ENCODE measurements at regions not wholly inside any gene's neighbourhood (a gene's known extent, or its start where the extent isn't known, plus 50 kb on each side); places are given as distances from the start of the nearest gene placed in this dataset.

DNA sequence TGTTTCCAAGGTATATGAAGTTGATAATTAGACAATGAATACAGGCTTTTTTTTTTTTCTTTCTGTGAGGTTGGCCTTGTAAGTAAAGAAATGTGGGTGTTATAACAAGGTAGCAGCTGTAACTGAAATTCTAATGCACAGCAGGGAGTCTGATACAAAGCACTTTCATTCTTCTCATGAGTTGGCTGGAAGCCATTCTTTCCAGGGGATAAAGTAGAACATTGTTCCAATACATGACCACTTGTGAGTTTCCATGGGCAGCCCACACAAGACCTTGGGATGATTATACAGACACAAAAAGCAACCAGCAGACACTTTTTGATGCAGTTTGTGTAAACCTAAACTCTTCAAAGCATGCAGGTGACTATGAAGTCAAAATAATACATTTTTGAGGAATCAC is 1785.9 kb upstream of the WWC1 start:
- intact Hi-C loops (cut with micrococcal nuclease) = no loop called here

DNA sequence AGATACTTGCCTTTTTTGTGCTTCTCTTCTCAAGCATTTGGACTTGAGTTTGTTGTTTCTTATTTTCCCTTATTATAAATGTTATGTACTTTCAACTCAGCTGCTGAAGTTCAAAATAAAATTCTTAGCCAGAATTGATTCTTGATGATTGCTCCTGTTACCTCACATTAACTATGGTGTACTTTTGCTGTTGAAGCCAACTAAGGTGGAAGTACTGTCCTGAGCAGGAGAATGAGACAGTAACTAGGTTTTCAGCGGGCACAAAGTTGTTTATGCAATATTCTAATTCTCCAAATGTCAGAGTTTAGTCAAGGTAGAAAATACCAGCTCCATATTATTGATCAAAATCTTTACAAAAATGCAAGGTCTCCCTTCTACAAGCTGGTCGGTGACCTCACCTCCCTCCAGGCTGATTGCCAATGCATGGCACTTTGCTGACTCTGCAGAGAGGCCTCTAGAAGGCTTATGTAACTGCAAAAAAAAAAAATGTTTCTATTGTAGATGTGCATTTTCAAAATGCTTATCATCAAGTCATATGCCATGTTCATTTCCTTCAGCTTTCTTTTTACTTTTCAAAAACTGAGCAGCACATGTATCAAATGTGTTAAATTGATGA is 1783.5 kb upstream of the WWC1 start:
- intact Hi-C loops (cut with micrococcal nuclease) = no loop called here

DNA sequence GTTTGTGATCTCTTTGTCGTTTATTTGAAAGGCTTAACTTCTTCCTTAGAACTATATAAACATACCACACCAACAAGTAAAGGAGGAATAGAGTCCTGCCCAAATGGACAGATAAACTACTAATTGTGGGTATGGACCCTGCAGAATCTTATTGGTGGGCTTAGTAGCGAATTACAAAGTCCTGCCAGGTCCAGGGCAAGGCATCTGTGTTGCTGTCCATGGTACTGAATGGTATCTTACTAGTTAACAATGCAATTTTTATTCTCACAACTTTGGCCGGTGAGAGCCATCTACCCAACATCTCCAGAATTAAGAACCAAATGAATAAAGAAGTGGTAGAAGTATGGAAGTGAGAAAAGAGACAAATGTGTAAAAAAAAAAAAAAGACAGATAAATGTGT is 1782.4 kb upstream of the WWC1 start:
- intact Hi-C loops (cut with micrococcal nuclease) = no loop called here

DNA sequence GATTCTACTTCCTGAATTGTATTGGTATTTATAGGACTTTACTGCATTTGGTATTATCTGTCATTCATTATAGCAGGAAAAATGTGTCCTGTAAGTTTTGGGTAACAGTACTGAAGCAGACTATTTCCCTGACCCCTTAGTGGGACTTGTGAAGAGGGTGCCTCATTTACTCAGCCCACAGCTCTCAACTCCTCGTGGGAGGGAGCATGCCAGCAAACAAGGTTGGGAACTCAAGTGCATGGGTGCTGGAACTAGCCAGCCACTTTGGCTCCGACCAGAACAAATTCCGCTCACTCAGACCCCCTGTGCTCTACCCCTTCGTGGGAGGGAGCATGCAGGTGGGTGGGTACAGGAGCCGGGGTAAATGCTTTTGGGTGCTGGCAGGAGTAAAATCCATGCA is 1773.5 kb upstream of the WWC1 start:
- intact Hi-C loops (cut with micrococcal nuclease) = no loop called here

DNA sequence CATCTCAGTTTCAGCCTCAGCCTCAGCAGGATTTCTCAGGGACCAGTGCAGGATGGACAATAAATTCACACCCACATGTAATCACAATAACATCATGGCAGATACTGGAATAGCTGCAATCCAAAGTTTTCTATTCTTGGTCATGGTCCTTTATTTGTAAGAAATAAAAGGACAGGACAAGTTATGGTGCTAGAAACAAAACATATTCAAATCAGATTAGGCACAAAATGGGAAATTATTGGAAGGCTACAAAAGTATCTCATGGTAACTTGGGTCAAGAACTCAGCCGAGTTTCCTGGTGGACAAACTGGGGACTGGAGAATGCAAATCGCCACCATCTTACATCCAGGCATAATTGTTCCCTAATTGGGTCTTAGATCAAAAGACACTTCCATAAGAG is 1768.2 kb upstream of the WWC1 start:
- intact Hi-C loops (cut with micrococcal nuclease) = no loop called here

DNA sequence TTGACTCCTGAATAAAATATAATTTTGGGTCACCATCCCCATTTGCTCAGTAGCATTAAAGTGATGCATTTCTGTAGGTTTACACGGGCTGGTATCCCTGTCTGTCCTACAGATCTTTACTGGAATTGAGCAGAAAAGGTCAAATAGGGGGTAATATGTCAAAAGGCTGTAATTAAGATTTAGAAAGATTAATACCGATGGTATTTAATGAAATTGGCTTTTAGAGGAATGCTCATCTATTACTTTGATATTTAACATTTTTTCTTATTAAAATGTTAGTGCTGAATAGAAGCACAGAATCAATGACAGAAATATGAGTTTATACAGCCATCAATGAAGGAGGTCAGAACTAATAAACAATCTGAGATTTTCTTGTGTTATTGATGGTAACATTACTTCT is 1762.2 kb upstream of the WWC1 start:
- intact Hi-C loops (cut with micrococcal nuclease) = no loop called here

DNA sequence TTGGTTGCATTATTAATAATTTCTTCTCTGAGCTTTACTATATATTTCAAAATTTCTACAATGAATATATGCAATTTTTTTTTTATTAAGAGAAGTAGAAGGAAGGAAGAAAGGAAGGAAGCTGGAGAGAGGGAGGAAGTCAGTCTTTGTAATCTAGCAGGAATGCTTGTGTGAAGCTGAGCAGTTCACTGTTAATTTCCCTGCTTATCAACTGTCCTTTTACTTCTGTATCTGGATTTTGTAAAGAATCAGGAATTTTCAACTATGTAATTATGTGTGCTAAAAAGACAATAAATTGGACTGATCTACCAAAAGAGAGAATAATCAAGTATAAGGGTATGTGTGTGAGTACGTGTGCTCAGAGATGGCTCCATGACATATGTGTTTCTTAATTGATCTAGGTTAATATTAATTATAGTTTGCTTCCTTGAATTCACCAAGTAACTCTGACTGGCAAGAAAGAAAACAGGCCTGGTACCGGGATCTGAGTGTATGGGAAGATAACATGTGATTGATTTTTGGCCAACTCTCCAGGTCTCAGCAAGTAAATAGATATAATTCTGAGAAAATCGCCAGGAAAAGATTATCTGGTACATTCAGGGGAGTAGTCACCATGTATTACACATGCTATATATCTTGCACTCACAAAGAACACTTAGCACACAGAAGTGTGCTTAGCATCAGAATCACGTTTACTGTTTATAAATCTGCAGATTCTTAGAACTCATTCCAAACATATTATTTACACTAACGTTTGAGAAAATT is 1758.8 kb upstream of the WWC1 start:
- intact Hi-C loops (cut with micrococcal nuclease) = no loop called here

DNA sequence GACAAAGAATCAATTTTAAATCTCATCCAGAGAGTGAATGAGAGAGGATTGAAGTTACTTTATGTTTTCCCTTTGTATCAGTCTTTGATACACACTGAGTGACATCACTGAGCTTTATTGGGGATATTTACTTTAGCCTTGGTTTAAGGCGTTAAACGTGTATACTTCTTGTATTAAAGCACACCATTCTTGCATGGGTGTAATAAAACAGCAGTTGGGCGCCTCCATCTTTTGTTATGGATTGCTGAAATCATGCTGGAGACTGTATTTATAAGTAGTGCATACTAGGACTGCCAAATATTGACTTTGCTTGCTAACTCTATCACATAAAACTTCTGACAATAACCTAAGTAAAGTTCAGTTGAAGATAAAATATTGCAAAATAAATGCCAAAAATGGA is 1755.8 kb upstream of the WWC1 start:
- intact Hi-C loops (cut with micrococcal nuclease) = no loop called here

DNA sequence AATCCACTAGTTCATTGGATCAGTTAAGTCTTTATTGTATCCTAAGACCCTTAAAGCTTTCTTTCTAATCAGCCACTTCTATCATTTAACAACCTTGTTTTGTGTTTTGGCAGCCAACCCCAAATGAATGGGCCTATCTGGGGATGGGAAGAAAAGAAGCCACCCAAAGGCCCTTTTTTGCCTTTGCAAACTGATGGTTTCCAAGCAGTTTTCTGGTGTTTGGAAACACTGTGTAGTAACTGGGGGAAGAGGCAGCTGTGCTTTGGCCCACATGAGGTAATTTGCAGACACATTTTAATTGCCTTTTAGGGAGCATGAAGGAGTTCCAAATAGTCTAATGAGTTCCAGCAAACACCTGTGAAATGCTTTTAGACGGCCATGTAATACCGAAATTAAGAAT is 1751.3 kb upstream of the WWC1 start:
- intact Hi-C loops (cut with micrococcal nuclease) = no loop called here

DNA sequence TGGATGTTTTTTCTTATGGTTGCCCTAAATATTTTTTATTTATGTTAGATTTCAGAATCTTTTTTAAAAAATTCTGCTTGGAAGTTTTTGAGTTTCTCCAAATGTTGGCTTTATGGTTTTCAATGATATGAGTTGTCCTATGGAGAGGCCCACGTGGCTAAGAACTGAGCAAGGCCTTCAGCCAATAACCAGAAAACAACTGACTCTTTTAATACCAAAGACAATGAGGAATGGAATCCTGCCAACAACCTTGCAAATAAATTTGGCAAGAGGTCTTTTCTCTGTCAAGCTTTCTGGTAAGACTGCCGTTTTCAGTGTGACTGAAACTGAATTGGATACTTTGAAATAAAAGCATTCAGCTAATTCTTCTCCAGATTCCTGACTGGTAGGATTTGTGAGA is 1740.1 kb upstream of the WWC1 start:
- intact Hi-C loops (cut with micrococcal nuclease) = no loop called here

DNA sequence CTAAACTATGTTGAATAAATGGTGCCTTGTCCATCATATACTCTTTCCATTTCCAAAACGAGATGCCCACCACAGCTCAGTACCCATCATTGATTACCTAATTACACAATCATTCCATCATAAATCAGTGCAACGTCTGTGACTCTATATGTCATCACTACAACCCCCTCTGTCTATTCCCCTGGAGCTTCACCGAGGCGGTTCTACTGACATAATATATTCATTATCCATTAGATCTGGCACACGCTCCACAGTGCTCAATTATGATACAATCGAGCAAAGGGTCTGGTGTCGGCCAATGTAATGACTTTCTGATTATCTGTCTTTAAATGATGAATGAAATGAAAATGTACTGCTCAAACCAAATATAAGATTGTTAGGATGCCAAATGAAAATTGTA is 1737.7 kb upstream of the WWC1 start:
- intact Hi-C loops (cut with micrococcal nuclease) = no loop called here

DNA sequence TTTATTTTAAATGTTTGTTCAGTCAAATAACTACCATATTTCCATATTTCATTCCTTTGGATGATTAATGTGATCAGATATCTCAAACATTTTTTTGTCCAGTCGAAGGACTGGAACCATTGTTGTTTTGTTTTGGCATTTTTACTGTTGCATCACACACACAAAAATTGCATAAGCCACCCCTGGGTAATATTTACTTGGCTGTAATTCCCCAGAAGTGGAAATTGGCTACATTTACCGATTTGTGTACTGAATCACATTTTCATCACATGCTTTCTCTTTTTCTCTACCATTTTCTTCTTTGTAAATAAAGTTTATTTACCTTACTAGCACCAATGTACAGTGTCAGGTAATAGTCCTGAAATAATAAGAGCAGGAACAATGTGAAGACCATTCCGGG is 1729.7 kb upstream of the WWC1 start:
- intact Hi-C loops (cut with micrococcal nuclease) = no loop called here

DNA sequence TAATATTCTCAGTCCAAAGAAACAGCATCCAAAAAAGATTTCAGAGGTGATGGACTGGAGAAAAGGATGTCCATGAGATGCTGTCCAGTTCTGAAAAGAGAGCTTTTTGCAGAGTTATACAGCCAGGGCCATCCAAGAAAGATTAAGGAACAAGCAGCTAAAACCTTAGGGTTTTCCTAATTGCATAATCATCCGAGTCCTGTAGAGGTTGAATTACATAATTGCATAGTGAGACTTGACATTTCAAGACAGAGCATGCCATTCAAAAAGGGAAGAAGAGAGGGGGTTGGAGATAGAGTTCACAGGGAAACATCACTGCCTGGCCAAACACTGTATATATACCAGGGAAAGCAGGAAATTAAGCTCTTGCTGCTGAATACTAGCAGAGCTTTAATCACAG is 1729.2 kb upstream of the WWC1 start:
- intact Hi-C loops (cut with micrococcal nuclease) = no loop called here

DNA sequence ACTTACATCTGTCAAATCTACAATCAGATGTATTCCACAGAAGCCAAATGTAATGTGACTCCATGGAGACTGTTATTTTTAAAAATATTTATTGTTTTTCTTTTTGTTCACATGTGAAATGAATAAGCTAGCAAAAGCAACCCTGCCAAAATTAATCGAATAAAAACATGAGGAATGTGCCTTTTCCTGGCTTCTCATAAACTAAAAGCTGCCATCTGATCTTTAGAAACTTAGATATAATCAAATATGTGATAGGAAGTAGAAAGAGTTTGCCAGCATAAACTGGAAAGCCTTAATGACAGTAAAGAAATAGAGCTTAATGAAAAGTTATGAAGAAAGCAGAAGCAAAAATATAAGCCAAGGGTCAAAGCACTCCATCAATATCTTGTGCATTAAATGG is 1724.7 kb upstream of the WWC1 start:
- intact Hi-C loops (cut with micrococcal nuclease) = no loop called here

DNA sequence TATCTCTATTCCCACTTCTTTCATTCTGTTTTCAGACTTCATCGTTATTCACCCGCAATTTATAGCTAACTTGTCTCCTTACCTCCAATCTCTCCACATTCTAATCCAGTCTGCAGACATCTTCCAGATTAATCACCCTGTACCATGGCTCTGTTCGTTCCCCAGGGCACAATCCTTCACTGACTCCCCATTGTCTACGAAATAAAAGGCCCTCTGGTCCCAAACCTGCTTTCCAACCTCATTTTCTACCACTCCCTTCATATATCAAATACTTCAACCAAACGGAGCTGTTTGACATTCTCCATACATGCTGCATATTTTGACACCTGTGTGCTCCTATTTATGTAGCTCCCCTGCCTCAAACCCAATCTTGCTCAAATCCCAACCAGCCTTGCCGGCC is 1720.6 kb upstream of the WWC1 start:
- intact Hi-C loops (cut with micrococcal nuclease) = no loop called here

DNA sequence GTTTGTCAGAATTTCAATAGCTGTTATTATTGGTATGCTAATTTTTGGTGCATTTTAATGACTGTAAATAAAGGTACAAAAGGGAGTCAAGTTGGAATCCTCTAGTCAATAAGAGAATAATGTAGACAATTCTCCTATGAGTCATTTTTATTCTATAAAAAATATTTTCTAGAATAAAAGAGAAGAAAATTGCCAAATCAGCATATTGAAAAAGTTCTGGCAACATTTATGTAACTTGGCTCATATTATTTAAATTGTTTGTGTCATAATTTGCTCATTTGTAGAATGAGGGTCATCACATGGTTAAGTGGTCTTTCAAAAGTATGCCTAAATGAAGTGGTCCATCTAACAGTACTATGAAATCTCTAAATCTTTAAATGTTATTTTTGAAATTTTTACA is 1719.8 kb upstream of the WWC1 start:
- intact Hi-C loops (cut with micrococcal nuclease) = no loop called here

DNA sequence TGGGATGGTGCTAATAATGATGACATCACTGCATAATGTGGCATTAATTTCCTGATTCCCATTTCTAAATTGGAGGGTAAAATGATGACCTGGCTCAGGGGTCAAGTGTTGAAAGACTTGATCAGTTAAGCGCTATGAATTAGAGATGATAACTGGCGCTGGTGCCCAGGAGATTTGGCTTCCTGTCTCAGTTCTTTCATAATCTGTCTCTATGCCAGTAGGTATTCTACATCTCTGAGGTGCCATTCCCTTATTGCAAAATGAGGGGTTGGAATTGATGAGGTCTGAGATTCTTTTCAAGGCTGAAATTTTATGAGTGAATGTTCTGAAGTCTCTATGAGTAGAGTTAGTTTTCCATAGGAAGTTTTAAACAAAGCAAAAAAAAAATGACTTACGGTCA is 1715.1 kb upstream of the WWC1 start:
- intact Hi-C loops (cut with micrococcal nuclease) = no loop called here

DNA sequence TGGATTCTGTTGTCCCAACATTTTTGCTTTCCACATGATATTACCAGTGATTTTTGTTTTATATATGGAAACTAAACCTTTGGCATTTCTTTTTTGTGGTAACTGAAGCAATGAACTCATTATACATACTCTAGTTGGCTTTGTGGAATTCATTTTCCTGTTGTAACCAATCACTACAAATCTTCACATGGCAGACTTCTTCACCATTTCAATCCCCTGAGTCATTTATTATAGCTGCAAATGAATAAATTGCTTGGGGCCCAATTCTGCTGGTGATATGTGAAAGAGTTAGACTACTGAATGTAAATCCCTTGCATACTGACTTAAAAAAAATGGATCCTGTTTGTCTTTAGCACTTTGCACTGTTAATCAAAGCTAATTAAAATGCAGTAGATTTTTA is 1709.6 kb upstream of the WWC1 start:
- intact Hi-C loops (cut with micrococcal nuclease) = no loop called here

DNA sequence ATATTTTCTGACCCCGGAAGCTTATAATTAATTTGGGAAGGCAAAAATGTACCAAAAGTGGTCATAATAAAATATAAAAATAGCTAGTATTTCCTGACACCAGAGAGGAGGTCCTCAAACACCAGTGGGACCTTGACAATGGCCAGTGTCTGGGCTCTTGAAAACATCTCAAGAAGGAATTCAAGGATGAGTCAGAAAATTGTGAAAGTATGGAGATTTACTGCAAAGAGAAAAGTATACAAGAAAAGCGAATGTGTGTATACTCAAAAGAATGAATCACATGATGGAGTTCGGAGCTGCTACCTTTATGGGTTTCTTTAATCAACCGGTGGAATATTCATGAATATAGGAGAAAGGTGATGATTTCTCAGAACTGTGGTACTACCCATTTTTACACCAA is 1709.0 kb upstream of the WWC1 start:
- intact Hi-C loops (cut with micrococcal nuclease) = no loop called here

DNA sequence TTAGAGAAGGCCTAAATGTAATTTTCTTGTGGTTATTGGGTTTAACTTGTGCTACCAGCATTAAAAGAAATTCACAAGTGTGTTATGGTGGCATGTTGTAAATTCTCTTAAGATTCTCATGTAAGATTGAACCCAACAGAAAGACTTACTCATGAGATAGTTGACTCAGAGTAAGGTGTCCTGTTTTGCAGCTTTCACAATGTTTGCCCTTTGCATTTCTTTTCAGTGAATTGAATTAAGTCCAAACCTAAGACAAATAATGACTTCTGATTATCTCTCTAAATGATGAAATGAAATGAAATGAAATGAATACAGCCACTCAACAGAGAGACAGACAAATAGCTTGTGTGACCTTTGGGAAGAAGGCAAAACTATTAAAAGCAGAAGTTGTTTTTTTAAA is 1696.9 kb upstream of the WWC1 start:
- intact Hi-C loops (cut with micrococcal nuclease) = no loop called here

DNA sequence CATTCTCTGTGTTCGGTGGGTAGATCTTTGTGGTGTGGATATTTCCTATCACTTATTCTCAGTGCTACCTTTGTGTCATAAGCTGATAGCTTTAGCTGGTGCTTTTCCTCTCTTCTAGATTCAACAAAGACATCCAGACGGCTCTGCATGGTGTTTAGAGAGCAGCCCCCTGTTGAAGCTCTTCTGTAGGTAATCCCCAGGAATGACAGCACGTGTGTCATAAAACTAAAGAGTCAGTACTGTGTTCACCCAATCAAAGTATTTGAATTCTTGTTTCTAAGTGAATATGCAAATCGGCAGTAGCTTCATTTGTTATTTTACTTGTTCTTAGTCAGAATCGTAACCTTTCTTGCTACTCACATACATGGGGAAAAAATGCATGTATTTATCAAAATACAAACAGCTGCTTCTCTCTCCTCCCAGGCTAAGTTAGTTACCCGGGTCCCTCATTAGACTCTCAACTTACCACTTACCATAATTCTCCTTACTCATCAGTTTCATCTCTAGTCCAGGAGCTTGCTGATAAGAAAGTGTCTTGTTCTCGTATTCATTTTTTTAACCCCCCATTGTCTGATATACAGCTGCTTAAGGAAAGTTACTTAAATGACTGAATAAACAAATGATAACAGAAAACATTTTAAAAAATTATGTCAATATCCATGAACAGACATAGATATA is 1696.0 kb upstream of the WWC1 start:
- intact Hi-C loops (cut with micrococcal nuclease) = no loop called here

DNA sequence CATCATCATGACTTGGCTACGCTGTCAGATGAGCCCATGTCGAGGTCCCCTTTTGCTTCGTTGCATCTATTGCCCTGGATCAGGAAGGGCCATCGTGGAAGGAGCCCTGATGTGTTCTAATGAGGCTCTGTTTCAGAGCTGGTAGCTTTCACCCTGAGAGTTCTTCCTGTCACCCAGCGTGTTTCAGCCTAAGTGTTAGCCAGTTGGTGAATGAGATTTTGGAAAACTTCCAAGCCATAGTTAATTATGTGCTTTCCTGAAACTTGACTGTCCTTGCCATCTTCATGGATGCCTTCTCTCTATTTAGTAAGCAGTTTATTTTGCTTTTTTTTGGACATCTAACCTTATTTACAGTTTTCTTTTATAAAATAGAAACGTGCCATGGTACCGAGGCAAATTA is 1695.4 kb upstream of the WWC1 start:
- intact Hi-C loops (cut with micrococcal nuclease) = no loop called here

DNA sequence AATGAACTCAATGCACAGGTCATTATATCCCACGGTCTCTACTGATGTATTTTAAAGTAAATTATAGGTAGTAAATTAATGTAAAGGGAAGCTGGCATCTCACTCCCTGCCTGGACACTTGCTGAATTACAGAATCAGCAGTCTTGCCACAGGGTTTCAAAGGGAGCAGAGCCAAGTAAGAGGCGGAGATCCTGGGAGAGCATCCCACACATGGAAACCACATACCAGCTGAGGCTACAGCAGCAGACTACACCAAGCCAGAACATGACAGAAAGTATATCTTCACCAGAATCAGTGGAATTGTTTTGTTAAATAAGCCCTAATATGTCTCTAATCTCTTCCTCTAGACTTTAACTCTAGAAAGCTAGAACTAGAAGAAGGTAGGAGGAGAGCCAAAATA is 1689.2 kb upstream of the WWC1 start:
- intact Hi-C loops (cut with micrococcal nuclease) = no loop called here

All from T-helper 1 cell treated with Interleukin-12 subunit alpha and Interleukin-12 subunit beta and Interleukin-4 antibody, amounts not matched to agents 30 ng/mL and 1 ng/mL, for 36 hours (primary cell).